GM18520 (cell line): ENCODE measurements at regions not wholly inside any gene's neighbourhood (a gene's known extent, or its start where the extent isn't known, plus 50 kb on each side); places are given as distances from the start of the nearest gene placed in this dataset.
"Not testable (repeated sequence)": the region's sequence is repeated elsewhere in the genome, so short reads cannot be mapped to it uniquely, and the experiment has no call there.

Experiments
- ATAC-seq: cut with Tn5 transposase; IDR thresholded peaks from one replicate; pipeline ENCODE4 v1.9.1; 2021; ENCODE audit not compliant: unreplicated experiment

DNA sequence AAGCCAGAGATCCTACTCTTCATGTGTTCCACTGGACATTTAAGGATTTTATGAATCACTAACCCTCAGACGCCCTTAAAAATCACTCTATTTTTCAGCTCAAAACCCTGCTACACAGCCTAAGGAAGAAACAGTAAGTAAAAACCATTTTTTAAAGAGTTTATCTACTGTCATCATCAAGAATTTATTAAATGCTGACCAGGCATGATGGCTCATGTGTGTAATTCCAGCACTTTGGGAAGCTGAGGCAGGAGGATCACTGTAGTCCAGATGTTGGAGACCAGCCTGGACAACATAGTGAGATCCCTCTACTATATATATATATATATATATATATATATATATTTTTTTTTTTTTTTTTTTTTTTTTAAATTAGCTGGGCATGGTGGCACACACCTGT, 124.2 kb upstream of the ID4 start:
- ATAC-seq: no peak

DNA sequence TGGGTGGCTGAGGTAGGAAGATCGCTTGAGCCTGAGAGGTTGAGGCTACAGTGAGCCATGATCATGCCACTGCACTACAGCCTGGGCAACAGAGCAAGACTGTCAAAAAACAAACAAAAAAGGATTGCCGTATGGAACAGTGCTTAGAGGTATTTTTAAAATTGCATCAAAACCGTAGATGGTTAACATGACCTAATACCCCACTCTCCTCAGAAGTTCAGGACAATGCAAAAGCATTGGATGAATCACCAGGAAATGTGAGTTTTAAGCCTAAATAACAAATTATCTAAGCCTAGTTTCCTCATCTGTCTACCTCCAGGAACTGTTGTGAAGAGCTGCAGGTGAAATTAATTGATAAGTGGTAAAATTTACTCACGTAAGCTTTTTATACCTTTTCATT, 123.8 kb upstream of the ID4 start:
- no peak for ATAC-seq

DNA sequence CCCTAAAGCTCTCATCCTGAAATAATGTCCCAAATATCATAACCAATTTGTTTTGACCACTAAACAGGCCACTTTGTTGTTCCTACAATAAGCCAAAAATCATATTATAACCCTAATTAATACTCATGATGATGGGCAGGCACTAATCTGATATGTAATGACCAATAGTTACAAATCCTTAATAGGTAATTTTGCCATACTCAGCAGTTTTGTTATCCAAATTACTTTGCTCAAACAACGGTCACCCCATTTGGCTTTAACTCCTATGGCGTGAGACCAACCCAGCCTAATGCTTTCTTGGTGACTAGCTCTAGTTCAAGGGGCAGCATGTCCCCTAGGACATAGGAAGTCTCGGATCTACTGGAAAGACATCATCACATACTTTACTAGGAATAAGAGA, 123.2 kb upstream of the ID4 start:
- ATAC-seq: no peak

DNA sequence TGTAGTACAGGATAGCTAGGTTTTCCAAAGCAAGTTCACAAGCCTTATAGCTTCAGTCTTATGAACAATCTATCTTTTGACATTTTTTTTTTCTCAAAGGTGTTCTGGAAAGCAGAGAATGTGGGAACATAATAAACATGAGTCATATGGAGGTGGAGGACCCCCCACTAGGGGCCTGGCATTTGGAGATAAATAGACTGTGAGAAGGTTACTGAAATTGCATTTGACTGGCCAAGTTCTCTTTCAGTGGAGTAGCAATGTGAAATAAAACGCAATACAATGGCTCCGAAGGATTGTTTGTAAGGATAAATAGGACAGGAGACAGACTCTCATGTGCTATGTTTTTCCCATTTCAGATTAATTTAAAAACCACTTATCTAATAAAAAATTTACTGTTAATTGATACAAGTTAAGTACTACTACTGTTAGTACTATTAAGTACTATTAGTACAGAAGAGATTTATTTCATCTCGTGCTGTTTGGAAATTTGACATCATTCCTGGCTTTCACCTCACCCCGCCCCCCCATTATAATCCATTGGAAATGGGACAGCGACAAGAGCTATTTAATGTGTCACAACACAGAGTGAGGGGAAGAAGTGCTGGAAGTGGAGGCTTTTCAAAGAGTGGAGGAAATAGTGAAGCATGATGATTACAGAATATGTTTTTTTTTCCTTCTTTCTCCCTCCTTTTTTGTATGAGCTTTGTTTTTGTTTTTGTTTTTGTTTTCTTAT, 122.6 kb upstream of the ID4 start:
- ATAC-seq: no peak

DNA sequence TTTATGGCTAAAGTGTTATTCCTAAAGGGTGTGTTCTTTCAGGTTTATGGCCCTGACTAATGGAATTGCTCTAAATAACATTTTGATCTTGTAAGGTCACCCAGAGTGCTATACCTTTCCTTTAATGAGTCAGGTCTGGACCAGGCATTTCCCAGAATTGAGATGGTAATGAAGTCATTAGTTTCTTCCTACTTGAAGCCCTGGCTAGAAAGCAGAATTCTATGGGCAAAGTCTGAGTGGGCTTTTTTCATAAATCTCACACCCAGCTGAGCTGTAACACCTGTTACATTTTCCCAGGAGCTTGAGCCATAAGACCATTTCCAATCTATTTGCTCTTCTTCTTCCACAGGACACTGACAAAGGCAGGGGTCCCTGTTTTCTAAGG, 122.0 kb upstream of the ID4 start:
- no peak for ATAC-seq

DNA sequence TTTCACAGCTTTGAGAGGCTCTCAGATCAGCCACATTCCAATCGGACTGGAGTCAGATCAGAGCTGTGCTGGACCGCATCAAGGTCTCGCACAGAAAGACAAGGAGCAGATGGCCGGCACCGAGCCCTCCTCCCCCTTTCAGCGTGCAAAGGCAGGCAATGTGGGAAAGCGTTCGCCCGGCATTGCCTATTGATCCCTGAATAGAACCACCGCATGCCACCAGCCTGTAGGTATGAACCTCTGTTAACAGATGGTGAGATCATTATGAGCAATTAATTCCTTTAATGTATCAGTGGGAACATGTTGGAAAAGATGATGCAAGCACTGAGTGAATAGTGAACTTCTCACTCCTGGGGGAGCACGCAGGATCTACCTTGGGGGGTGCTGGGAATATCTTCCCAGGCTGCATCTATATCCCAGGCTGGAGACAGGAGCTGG, 117.5 kb upstream of the ID4 start:
- no peak for ATAC-seq

DNA sequence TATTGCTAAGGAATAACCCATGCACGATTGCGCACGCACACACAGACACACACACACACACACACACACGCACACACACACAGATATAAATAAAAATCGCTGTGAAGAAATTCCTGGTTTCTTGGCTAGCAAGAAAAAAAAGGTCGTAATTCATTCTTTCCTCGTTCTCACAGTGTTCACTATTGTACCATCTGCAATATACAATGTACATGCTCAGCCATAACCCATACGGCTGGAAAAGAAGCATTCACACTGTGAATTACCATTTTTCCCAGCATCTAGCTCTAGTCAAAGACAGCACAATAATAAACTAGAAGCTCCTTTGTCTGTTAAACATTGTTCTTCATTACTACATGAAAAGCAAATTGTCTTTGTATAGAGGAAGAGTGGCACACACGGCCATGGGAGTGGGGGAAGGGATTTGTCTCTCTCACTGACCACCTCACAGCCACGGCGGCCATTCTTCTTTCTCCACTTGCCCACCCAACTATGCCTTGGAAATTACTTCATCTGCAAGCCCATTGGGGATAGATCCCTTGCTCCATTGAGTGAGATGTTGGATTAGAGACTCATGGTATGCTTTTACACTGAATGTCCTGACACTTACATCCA, 115.3 kb upstream of the ID4 start:
- no peak for ATAC-seq

DNA sequence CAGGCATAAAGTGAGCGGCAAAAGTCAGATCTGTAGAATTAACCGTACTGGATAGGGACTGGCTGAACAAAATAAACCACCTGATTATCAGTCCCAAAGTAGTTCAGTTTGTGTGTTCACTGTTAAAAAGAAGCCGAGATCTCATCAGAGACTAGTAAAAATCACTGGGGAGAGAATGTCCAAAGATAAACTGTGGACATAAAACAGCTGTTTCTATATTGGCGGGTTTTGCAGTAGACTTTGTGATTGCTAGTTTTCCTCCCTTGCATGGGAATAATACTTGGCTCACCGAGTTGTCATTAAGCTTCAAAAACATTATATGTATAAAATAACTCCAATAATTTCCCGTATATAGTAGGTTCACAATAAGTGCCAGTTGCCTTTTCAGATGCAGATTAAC, 114.2 kb upstream of the ID4 start:
- no peak for ATAC-seq

DNA sequence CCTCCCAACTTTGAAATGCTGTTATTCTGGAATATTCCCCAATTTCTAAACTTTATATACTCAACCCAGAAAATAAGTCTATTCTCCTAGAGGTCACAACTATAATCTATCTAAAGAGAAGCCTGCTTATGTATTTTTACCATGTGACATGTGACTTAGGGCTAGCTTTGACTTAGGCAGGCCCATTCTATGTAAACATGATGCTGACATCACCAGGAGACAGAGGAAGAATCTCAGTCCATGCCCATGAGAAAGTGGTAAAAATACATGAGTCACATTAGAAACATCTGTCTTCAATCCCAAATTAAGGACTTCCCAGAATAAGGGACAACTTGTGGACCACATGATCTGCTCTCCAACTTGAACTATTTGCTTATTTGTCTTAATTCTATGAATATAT, 113.6 kb upstream of the ID4 start:
- no peak for ATAC-seq

DNA sequence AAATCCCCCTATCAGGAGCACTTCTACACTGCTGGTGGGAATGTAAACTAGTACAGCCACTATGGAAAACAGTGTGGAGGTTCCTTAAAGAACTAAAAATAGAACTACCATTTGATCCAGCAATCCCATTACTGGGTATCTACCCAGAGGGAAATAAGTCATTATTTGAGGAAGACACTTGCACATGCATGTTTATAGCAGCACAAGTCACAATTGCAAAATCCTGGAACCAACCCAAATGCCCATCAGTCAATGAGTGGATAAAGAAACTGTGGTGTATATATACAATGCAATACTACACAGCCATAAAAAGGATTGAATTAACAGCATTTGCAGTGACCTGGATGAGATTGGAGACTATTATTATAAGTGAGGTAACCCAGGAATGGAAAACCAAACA, 111.7 kb upstream of the ID4 start:
- not testable (repeated sequence) for ATAC-seq

DNA sequence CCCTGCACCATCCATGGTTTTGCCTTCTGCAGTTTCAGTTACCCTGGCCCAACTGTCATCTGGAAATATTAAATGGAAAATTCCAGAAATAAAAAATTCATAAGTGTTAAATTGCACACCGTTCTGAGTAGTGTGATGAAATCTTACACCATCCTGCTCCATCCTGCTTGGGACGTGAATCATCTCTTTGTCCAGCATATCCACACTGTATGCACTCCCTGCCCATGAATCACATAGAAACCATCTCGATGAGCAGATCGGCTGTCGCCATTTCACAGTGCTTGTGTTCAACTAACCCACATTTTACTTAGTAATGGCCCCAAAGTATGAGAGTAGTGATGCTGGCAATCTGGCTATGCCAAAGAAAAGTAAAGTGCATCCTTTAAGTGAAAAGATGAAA, 105.9 kb upstream of the ID4 start:
- ATAC-seq: no peak

DNA sequence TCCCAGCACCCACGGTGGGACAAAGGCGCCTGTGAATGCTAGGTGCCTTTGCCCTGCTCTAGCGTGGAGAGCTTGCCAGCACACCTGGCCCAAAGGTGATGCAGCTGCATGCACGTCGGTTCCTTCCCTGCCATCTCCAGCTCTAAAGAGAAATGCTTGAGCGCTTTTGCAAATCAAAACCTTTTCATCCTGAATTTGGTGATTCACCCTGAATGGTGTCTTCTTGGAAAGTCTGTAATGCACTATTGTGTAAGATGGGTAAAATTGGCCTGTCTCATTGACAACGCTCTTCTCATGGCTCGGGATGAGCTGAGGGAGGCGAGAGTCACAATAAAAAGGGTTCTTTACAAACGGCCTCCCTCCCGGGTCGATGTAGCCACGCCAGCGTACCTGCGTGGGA, 103.1 kb upstream of the ID4 start:
- no peak for ATAC-seq

DNA sequence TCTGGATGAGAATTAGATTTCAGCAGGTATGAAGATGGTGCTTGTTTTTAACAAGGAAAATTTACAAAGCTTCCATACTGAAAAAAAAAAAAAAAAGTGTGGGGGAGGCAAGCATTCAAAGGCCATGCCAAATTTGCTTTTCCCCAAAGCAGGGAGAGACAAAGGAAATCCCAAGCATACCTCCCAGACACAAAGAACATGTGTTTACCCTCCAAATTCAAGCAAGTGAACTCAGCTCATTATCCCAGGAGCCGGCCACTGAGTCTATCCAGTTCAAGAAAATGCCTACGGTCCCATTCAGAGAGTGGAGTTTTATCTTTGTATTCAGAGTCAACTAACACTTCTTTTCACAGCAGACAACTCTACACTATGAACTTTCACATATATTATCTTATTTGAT, 102.7 kb upstream of the ID4 start:
- no peak for ATAC-seq

DNA sequence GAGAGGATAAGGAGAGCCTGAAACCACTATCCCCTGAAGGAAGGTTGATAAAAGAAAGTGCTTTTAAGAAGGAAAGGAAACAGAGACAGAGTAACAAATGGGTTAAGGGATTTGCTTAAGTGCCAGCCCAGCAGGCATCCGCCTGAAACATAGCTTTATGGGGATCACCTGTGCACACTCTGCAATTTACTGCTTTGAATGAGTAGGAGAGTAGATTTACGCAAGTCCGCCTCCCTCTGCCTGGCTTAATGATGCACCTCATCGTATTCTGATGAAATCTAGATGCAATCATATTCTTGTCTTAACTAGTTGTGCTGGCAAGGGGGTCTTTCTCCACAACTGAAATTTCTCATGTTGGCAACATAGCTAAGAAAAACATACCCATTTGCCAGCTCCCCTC, 101.1 kb upstream of the ID4 start:
- ATAC-seq: no peak

DNA sequence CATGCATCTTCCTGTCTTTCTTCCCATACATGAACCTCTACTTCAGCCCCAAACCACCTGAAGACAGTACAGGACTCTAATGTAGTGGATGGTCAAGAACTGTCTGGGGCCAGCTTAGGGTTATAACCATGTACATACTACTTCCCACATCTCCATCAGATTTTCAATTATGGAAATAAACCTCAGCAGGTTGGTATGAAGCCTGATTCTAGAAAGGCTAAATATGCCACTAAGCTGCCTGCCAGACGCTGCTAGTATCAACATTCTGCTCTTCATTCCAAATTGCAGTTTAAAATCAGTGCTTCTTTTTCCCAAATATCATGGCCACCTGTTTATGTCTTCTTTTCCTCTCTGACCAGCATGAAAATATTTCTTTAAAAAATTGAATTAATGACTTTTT, 99.2 kb upstream of the ID4 start:
- no peak for ATAC-seq

DNA sequence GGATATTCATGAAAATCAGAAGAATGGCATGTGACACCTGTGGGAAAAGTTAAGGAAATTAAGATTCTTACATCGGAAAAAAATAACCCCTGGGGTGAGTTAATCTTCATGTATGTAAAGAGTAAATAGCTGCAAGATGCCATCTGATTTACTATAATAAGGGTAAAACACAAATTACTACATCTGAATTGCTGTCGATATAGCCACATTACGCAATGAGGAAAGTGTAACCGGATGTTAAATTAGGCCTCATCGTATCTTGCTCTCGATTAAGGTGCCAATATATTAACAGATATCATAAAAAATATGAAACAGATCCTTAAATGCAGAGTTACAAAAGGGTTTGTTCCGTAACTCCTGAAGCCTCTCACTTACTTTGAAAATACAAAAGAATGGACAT, 87.4 kb upstream of the ID4 start:
- ATAC-seq: no peak

DNA sequence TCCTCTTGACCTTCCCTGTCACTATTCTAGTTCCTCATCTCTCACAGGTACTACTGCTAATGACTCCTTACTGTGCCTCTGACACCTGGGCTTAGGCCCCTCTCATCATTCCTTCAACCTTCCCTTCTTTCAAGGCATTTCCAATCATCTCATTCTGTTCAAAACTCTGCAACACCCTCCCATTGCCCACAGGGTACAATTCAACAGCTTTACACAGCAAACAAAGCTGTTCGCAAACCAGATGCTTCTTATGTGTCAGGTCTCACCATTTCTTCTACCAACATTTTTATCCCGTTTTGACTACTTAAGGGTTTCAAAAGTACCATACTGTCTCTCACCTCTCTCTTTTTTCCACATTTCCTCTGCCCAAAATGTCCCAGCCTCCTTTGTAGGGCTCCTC, 84.4 kb upstream of the ID4 start:
- no peak for ATAC-seq

DNA sequence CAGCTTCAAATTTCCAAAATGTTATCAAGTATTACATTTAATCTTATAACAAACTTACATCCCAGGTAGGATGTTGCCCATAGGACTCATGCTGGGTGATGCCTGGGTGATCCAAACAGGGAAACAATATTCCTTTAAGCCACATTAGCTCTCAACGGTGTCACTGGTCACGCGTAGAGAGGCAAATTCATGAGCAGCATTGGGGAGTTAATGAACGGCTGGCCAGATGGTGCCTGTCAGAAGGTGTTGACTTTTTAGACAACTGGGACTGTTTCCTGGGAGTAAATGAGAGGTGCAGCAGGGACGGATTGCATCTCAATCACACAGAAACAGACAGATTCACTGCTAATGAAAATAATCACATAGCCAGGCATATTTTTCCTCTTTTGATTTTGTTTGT, 83.3 kb upstream of the ID4 start:
- ATAC-seq: no peak

DNA sequence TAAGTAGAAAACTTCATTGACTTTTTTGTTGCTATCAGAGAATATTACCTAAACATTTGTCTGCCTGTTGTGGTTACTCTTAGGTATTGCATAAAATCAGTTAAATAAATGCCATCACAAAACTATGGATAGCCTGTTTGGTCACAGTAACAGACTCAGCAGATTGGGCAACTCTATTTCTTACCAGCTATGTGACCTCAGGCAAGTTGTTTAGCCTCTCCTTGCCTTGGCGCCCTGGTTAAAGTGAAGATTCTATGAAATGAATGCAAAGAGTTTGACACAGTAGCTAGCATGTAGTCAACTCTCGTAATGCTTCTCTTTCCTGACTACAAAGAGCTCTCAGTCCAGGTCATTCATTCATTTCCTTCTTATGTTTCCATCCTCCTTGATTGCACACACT, 82.5 kb upstream of the ID4 start:
- no peak for ATAC-seq

DNA sequence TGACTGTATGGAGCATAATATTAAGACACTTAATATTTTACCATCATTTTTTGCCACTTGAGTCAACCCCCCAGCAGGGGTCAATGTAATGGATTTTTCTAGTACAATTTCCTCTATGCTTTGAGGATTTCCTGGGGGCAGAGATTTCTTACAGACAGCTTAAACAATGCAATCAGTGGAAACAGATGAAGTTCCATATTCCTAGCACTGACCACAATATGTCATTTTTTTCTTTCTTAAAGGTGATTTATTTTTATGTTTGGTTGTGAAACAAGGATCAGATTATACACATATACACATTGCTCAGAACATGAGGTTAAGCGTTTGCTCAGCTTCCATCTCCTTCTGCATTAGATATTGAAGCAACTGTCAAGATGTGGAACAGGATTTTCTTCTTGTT, 82.0 kb upstream of the ID4 start:
- no peak for ATAC-seq

DNA sequence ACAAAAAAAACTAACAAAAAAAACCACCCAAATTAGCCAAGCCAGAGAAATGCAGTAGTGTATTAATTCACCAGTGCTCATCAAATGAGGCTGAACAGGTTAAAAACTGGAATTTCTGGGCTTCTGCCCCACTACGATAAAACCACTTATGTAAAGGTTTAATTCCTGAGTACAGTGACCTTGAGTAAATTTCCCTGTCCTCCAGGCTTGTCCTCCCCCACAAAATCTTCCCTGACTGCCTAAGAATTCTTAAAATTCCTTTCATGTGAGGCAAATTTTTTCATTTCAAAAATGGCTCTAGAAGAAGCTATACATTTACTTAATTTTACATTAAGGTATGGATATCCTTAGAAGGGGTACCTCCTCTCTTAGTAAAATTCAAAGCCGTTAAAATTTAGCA, 80.1 kb upstream of the ID4 start:
- ATAC-seq: no peak

DNA sequence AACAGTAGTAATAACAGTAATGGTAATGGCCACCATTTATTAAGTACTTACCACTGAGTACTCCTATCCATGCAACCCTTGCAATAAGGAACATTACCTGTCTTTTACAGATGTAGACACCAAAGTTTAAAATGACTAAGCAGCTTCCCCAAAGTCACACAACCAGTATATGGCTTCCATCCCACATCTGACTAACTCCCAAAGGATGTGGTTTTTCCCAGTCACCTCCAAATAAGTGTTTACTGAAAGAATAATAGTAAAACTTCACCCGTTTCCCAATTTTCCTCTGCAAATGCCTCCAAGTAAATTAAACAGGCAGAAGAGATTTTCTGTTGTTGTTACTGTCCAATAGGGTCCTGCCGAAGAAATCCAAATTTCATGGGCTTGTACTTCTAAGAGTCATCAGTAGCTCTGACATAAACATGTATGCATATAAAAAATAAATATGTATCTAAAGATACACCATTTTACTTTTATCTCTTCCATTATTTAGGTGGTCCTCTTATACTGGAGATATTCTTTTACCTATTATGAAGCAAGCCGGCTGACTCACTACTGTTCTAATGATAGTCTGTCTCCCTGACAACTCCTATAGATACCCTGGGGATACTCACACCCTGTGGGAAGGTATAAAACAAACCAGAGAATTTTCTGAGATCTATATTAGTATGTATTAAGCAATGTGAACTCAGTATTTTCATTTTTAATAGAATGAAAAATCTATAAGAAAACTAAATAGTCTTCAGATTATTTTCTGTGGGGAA, 77.9 kb upstream of the ID4 start:
- no peak for ATAC-seq
